ENCODE measurements at regions not wholly inside any gene's neighbourhood (a gene's known extent, or its start where the extent isn't known, plus 50 kb on each side); places are given as distances from the start of the nearest gene placed in this dataset.

- no peak overlapping the region for H3K27ac Mint-ChIP-seq
- no peaks in the 10 kb centered on the region for H3K36me3 Mint-ChIP-seq
- no peaks in the 10 kb centered on the region for H3K27me3 Mint-ChIP-seq (ENCODE audit: low read depth)
- DNase-seq (ENCODE audit: low spot score) (no peak), ATAC-seq (no peak)
- no peaks in the 10 kb centered on the region for H3K9me3 Mint-ChIP-seq
- H3K4me3 Mint-ChIP-seq = no peak overlapping the region
- TF ChIP-seq USF1 (CRISPR knock-in tag; IDR thresholded peaks at IDR 0.05) = no peak
- no peak for TF ChIP-seq TEAD4 (CRISPR knock-in tag; IDR thresholded peaks at IDR 0.05)
- TF ChIP-seq HMGXB4 (CRISPR knock-in tag; IDR thresholded peaks at IDR 0.05) = no peak
- ChIA-PET POLR2A (no interaction called here), CTCF (no interaction called here)
- H3K4me1 Mint-ChIP-seq = 0 out of 2 replicates have a peak, but pooled peaks cover 4% of the 10 kb centered on the region
Measured at GRCh38 chr1:61627365-61627764, 97.6 kb downstream of the TM2D1 start.

- TF ChIP-seq E2F1 (CRISPR knock-in tag; IDR thresholded peaks at IDR 0.05) (no peak), ZNF416 (CRISPR knock-in tag; IDR thresholded peaks at IDR 0.05) (no peak)
- DNase-seq (ENCODE audit: low spot score) (no peak), ATAC-seq (no peak)
- H3K4me1 Mint-ChIP-seq = 0 out of 2 replicates have a peak, but pooled peaks cover 4% of the 10 kb centered on the region
- H3K9me3 Mint-ChIP-seq = no peaks in the 10 kb centered on the region
- no peak overlapping the region for H3K27ac Mint-ChIP-seq
- no peaks in the 10 kb centered on the region for H3K27me3 Mint-ChIP-seq (ENCODE audit: low read depth)
- ChIA-PET POLR2A (no interaction called here), CTCF (no interaction called here)
- no peaks in the 10 kb centered on the region for H3K36me3 Mint-ChIP-seq
- H3K4me3 Mint-ChIP-seq = no peak overlapping the region
Measured at GRCh38 chr1:61626816-61627215, 98.1 kb downstream of the TM2D1 start.

GRCh38 chr1:61623852-61624251 is 101.1 kb downstream of the TM2D1 start:
- ChIA-PET CTCF (no interaction called here), POLR2A (no interaction called here)
- TF ChIP-seq E2F5 (CRISPR knock-in tag; IDR thresholded peaks at IDR 0.05) = no peak
- TF ChIP-seq CREM (CRISPR knock-in tag; IDR thresholded peaks at IDR 0.05) = no peak
- TF ChIP-seq ZNF263 (CRISPR knock-in tag; IDR thresholded peaks at IDR 0.05; ENCODE audit: low read depth) = no peak
- TF ChIP-seq PREB (CRISPR knock-in tag; IDR thresholded peaks at IDR 0.05; ENCODE audit: borderline replicate concordance) = no peak
- no peak for TF ChIP-seq ZNF532 (CRISPR knock-in tag; IDR thresholded peaks at IDR 0.05; ENCODE audit: borderline replicate concordance)
- TF ChIP-seq TEAD4 (CRISPR knock-in tag; IDR thresholded peaks at IDR 0.05) = no peak
- TF ChIP-seq HMGA2 (CRISPR knock-in tag; IDR thresholded peaks at IDR 0.05) = no peak
- TF ChIP-seq CBFB (CRISPR knock-in tag; IDR thresholded peaks at IDR 0.05; ENCODE audit: low read depth) = no peak
- TF ChIP-seq MLX (CRISPR knock-in tag; IDR thresholded peaks at IDR 0.05) = no peak
- TF ChIP-seq ETV6 (CRISPR knock-in tag; IDR thresholded peaks at IDR 0.05) = no peak
- no peak for TF ChIP-seq NFYB (CRISPR knock-in tag; conservative IDR thresholded peaks at IDR 0.05; ENCODE audit: low read depth)
- TF ChIP-seq TCF7 (CRISPR knock-in tag; IDR thresholded peaks at IDR 0.05; ENCODE audit: low read depth) = no peak
- no peaks in the 10 kb centered on the region for H3K36me3 Mint-ChIP-seq
- no peak for DNase-seq (ENCODE audit: low spot score)
- no peak overlapping the region for H3K4me3 Mint-ChIP-seq
- no peak for ATAC-seq
- no peaks in the 10 kb centered on the region for H3K27me3 Mint-ChIP-seq (ENCODE audit: low read depth)
- no peak overlapping the region for H3K27ac Mint-ChIP-seq
- peaks cover 9% of the 10 kb centered on the region for H3K4me1 Mint-ChIP-seq
- H3K9me3 Mint-ChIP-seq = no peaks in the 10 kb centered on the region
